Activated CD8-positive, alpha-beta memory T cell treated with anti-CD3 and anti-CD28 coated beads, Interleukin-2, amount 10 ng/mL, durations not matched to agents 7 days and 5 days (primary cell): ENCODE measurements at regions not wholly inside any gene's neighbourhood (a gene's known extent, or its start where the extent isn't known, plus 50 kb on each side); places are given as distances from the start of the nearest gene placed in this dataset.
A peak's percentile ranks its signal among the peaks of the same experiment; 100 is the strongest.

ENCODE experiments used
- ATAC-seq: fragments of 150-1000 bp; cut with Tn5 transposase; one replicate; pipeline ENCODE4 v1.10.0; 2021; ENCODE audit warnings: moderate library complexity
- CTCF ChIA-PET: fragments of 350-600 bp; sonication (Branson Sonifier 250); formaldehyde crosslinking; loops from one replicate; lab custom pipeline; 2021; ENCODE audit warnings: antibody characterized with exemption; lab: Charles Lee
- DNase-seq: peaks from one replicate; pipeline ENCODE4 v3.0.0-alpha.2; 2020
- H3K27ac Mint-ChIP-seq: one replicate; pipeline ENCODE4 v1.8.0; 2021; ENCODE audit warnings: mild to moderate bottlenecking, mixed read lengths
- H3K27me3 Mint-ChIP-seq: one replicate; pipeline ENCODE4 v1.8.0; 2021; ENCODE audit warnings: mixed read lengths
- H3K36me3 Mint-ChIP-seq: one replicate; pipeline ENCODE4 v1.8.0; 2021; ENCODE audit warnings: mild to moderate bottlenecking, mixed read lengths
- H3K4me1 Mint-ChIP-seq: one replicate; pipeline ENCODE4 v1.8.0; 2021; ENCODE audit warnings: mixed read lengths
- H3K4me3 Mint-ChIP-seq: one replicate; pipeline ENCODE4 v1.8.0; 2021; ENCODE audit warnings: mild to moderate bottlenecking, moderate library complexity, mixed read lengths
- H3K9me3 Mint-ChIP-seq: one replicate; pipeline ENCODE4 v1.8.0; 2022; ENCODE audit warnings: low read depth, mixed read lengths

- no peaks in the 10 kb centered on the region for H3K9me3 Mint-ChIP-seq
- no peak overlapping the region for H3K4me3 Mint-ChIP-seq
- H3K27ac Mint-ChIP-seq: no peak overlapping the region
- DNase-seq (no peak), ATAC-seq (no peak)
- H3K36me3 Mint-ChIP-seq: no peaks in the 10 kb centered on the region
- CTCF ChIA-PET: no interaction called here
- H3K27me3 Mint-ChIP-seq: no peaks in the 10 kb centered on the region
- H3K4me1 Mint-ChIP-seq: no peaks in the 10 kb centered on the region
Measured at GRCh38 chr10:111472445-111472844, 395.6 kb downstream of the ADRA2A start.

DNA sequence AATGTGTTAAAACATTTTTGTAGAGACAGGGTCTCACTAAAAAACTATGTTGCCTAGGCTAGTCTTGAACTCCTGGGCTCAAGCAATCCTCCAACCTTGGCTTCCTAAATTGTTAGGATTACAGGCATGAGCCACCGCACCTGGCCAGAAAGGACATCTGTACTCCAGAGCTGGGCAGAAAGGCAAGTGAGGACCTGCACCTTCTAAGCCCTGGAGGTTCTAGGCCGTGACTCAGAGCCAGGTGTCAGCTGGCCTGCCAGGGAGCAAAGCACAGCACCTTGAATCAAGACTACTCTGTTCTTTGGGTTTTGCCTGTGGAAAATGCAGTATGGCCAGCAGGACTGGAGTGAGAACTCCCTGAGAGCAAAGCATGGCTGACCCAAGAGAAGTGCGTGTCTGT, 396.5 kb downstream of the ADRA2A start:
- Mint-ChIP-seq H3K27me3 (no peaks in the 10 kb centered on the region), H3K36me3 (no peaks in the 10 kb centered on the region), H3K27ac (no peak overlapping the region), H3K4me1 (no peaks in the 10 kb centered on the region), H3K9me3 (no peaks in the 10 kb centered on the region), H3K4me3 (no peak overlapping the region)
- ATAC-seq (no peak), DNase-seq (no peak)
- CTCF ChIA-PET: no interaction called here

- H3K4me1 Mint-ChIP-seq: no peaks in the 10 kb centered on the region
- DNase-seq (no peak), ATAC-seq (no peak)
- no peaks in the 10 kb centered on the region for H3K36me3 Mint-ChIP-seq
- H3K4me3 Mint-ChIP-seq: no peak overlapping the region
- no peaks in the 10 kb centered on the region for H3K9me3 Mint-ChIP-seq
- H3K27me3 Mint-ChIP-seq: no peaks in the 10 kb centered on the region
- H3K27ac Mint-ChIP-seq: no peak overlapping the region
- CTCF ChIA-PET: no interaction called here
Measured at GRCh38 chr10:111474786-111475185, 398.0 kb downstream of the ADRA2A start.

- CTCF ChIA-PET: interaction anchor here (0.5 kb wide), 1 partner anchor 653 kb away, joined by 3 read pairs; no protein-coding TSS in a partner anchor
- H3K36me3 Mint-ChIP-seq: no peaks in the 10 kb centered on the region
- DNase-seq: no peak
- no peaks in the 10 kb centered on the region for H3K27me3 Mint-ChIP-seq
- ATAC-seq: no peak
- no peak overlapping the region for H3K27ac Mint-ChIP-seq
- no peaks in the 10 kb centered on the region for H3K9me3 Mint-ChIP-seq
- H3K4me3 Mint-ChIP-seq: no peak overlapping the region
- no peaks in the 10 kb centered on the region for H3K4me1 Mint-ChIP-seq
Measured at GRCh38 chr10:111475720-111476119, 398.9 kb downstream of the ADRA2A start.

GRCh38 chr10:111478651-111479050, 401.8 kb downstream of the ADRA2A start:
- Mint-ChIP-seq H3K4me3 (no peak overlapping the region), H3K36me3 (no peaks in the 10 kb centered on the region)

GRCh38 chr10:111479966-111480365, 403.1 kb downstream of the ADRA2A start:
- Mint-ChIP-seq H3K4me3 (no peak overlapping the region), H3K9me3 (no peaks in the 10 kb centered on the region), H3K4me1 (no peaks in the 10 kb centered on the region), H3K27me3 (no peaks in the 10 kb centered on the region), H3K27ac (no peak overlapping the region), H3K36me3 (no peaks in the 10 kb centered on the region)
- DNase-seq: no peak
- CTCF ChIA-PET: no interaction called here
- ATAC-seq: no peak

More at GRCh38 chr10:111478651-111479050, 401.8 kb downstream of the ADRA2A start:
- H3K27ac Mint-ChIP-seq: no peak overlapping the region
- ATAC-seq: no peak
- no peaks in the 10 kb centered on the region for H3K4me1 Mint-ChIP-seq
- no peaks in the 10 kb centered on the region for H3K27me3 Mint-ChIP-seq
- CTCF ChIA-PET: no interaction called here
- DNase-seq: no peak
- H3K9me3 Mint-ChIP-seq: no peaks in the 10 kb centered on the region

DNA sequence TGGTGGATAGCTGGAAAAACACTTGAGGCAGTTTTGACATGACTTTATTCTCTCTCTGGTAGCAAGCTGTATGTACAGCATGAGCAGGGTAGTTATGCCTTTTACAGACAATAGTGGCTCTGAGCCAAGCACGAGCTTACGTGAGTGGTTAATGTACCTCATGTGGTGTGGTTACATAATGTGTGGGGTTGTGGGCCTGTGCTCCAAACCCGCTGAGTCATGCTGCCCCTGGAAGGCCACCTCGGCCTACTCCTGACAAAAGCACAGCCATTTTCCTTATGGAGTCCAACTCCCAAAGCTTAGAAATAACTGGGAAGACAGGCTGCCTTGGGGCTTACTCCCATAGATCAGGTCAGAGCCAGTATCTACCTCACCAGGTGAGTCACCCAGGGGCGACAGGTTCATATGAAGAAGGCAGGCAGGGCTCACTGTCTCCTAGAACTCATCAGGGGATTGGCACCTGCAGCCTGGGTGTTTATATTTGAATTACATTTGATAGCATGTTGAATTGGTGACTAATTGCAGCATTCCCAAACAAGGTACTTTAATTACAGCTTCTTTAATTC, 404.5 kb downstream of the ADRA2A start:
- H3K4me3 Mint-ChIP-seq: no peak overlapping the region
- H3K4me1 Mint-ChIP-seq: no peaks in the 10 kb centered on the region
- CTCF ChIA-PET: no interaction called here
- no peaks in the 10 kb centered on the region for H3K9me3 Mint-ChIP-seq
- no peak overlapping the region for H3K27ac Mint-ChIP-seq
- H3K36me3 Mint-ChIP-seq: no peaks in the 10 kb centered on the region
- no peaks in the 10 kb centered on the region for H3K27me3 Mint-ChIP-seq
- ATAC-seq (no peak), DNase-seq (no peak)

DNA sequence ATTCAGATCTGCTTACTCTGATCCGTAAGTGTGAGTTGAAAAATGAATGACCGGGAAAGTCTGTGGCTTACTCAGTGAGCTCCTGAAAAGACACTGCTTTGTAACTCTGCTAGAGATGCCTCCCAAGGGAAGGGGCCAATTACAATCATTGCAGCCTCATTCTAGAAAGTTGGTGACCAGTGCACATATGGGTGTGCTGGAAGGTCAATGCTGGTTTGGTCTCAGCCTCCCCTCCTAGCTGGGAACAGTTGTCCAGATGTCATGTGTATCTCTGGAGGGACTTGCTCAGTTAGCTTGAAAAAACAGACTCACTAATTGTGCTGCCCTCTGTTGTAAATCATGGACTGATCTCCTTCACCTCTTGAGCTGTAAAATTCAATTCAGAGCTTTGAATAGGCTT, 405.0 kb downstream of the ADRA2A start:
- H3K27me3 Mint-ChIP-seq: no peaks in the 10 kb centered on the region
- no peak for ATAC-seq
- CTCF ChIA-PET: no interaction called here

GRCh38 chr10:111482621-111483216, 405.9 kb downstream of the ADRA2A start:
- Mint-ChIP-seq H3K4me3 (no peak overlapping the region), H3K27me3 (no peaks in the 10 kb centered on the region), H3K36me3 (no peaks in the 10 kb centered on the region), H3K9me3 (no peaks in the 10 kb centered on the region), H3K4me1 (no peaks in the 10 kb centered on the region), H3K27ac (no peak overlapping the region)
- DNase-seq (no peak), ATAC-seq (no peak)
- CTCF ChIA-PET: no interaction called here

More for the DNA sequence above, 405.0 kb downstream of the ADRA2A start:
- no peak overlapping the region for H3K27ac Mint-ChIP-seq
- no peaks in the 10 kb centered on the region for H3K36me3 Mint-ChIP-seq
- H3K9me3 Mint-ChIP-seq: no peaks in the 10 kb centered on the region
- no peak overlapping the region for H3K4me3 Mint-ChIP-seq
- no peak for DNase-seq
- no peaks in the 10 kb centered on the region for H3K4me1 Mint-ChIP-seq

- DNase-seq (no peak), ATAC-seq (no peak)
- H3K27me3 Mint-ChIP-seq: no peaks in the 10 kb centered on the region
- peaks cover 8% of the 10 kb centered on the region for H3K9me3 Mint-ChIP-seq
- H3K36me3 Mint-ChIP-seq: no peaks in the 10 kb centered on the region
- no peak overlapping the region for H3K4me3 Mint-ChIP-seq
- H3K4me1 Mint-ChIP-seq: no peaks in the 10 kb centered on the region
- CTCF ChIA-PET: no interaction called here
- H3K27ac Mint-ChIP-seq: no peak overlapping the region
Measured at GRCh38 chr10:111485767-111486166, 408.9 kb downstream of the ADRA2A start.

GRCh38 chr10:111486346-111486745, 409.5 kb downstream of the ADRA2A start:
- no peaks in the 10 kb centered on the region for H3K27me3 Mint-ChIP-seq

GRCh38 chr10:111488668-111489067, 411.8 kb downstream of the ADRA2A start:
- no peak for DNase-seq
- H3K4me3 Mint-ChIP-seq: no peak overlapping the region
- CTCF ChIA-PET: no interaction called here
- no peaks in the 10 kb centered on the region for H3K36me3 Mint-ChIP-seq
- H3K4me1 Mint-ChIP-seq: no peaks in the 10 kb centered on the region
- H3K9me3 Mint-ChIP-seq: peaks cover 10% of the 10 kb centered on the region
- no peak for ATAC-seq
- H3K27ac Mint-ChIP-seq: no peak overlapping the region
- no peaks in the 10 kb centered on the region for H3K27me3 Mint-ChIP-seq

More at GRCh38 chr10:111486346-111486745, 409.5 kb downstream of the ADRA2A start:
- Mint-ChIP-seq H3K9me3 (peaks cover 9% of the 10 kb centered on the region), H3K4me3 (no peak overlapping the region), H3K36me3 (no peaks in the 10 kb centered on the region), H3K27ac (no peak overlapping the region), H3K4me1 (no peaks in the 10 kb centered on the region)
- ATAC-seq (no peak), DNase-seq (no peak)
- CTCF ChIA-PET: no interaction called here

DNA sequence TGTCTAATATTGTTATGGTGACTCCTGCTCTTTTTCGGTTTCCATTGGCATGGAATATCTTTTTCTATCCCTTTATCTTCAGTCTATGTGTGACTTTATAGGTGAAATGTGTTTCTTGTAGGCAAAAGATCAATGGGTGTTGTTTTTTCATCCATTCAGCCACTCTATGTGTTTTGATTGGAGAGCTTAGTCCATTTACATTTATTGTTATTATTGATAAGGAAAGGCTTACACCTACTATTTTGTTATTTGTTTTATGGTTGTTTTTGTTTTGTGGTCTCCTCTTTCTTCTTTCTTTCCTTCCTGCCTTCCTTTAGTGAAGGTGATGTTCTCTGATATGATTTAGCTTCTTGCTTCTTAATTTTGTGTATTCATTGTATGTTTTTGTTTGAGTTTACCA, 414.3 kb downstream of the ADRA2A start:
- CTCF ChIA-PET: no interaction called here
- Mint-ChIP-seq H3K36me3 (no peaks in the 10 kb centered on the region), H3K4me1 (no peaks in the 10 kb centered on the region), H3K27me3 (no peaks in the 10 kb centered on the region), H3K9me3 (peaks cover 10% of the 10 kb centered on the region), H3K4me3 (no peak overlapping the region), H3K27ac (no peak overlapping the region)
- no peak for ATAC-seq
- no peak for DNase-seq

DNA sequence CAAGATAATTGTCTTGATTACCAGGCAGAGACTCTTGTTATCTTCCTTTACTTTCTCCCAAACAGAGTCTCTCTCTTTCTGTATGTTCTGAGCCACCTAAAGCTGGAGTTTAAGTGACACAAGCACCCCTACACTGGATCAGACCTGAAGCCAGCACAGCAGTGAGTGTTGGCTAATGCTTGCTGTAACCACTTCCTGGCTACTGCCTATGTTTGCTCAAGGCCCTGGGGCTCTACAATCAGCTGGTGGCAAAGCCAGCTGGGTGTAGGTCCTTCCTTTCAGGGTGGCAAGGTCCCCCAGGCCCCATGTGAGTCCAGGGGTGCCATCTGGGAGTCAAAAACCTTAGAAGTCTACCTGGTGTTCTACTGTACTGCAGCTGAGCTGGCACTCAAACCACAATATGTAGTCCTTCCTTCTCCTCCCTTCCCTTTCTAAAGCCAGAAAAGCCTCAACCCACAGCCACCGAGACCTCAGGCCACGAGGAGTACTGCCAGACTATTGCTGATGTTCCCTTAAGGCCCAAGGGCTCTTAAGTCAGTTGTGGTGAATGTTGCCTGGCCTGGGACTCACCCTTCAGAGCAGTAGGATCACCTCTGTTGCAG, 416.3 kb downstream of the ADRA2A start:
- Mint-ChIP-seq H3K36me3 (no peaks in the 10 kb centered on the region), H3K4me1 (no peaks in the 10 kb centered on the region), H3K4me3 (no peak overlapping the region), H3K9me3 (peaks cover 6% of the 10 kb centered on the region), H3K27me3 (no peaks in the 10 kb centered on the region), H3K27ac (peak overlapping the region; percentile 24)
- CTCF ChIA-PET: no interaction called here
- no peak for DNase-seq
- no peak for ATAC-seq
